Brain microvascular endothelial cell (primary cell): ENCODE measurements at regions not wholly inside any gene's neighbourhood (a gene's known extent, or its start where the extent isn't known, plus 50 kb on each side); places are given as distances from the start of the nearest gene placed in this dataset.

ENCODE experiments used
- DNase-seq: peaks from one replicate; pipeline ENCODE4 v3.0.0-alpha.2; 2020
- H3K27ac ChIP-seq: fragments of 250-450 bp; sonication (Bioruptor Pico); 2 replicates; pipeline ENCODE4 v1.5.1; 2020; ENCODE audit warnings: mild to moderate bottlenecking, moderate library complexity
- H3K27me3 ChIP-seq: fragments of 250-450 bp; sonication (Bioruptor Pico); replicated peaks from 2 replicates; pipeline ENCODE4 v1.5.1; 2020; ENCODE audit warnings: mild to moderate bottlenecking
- H3K36me3 ChIP-seq: fragments of 250-450 bp; sonication (Bioruptor Pico); replicated peaks from 2 replicates; pipeline ENCODE4 v1.5.1; 2020; ENCODE audit warnings: mild to moderate bottlenecking
- H3K4me3 ChIP-seq: 2 replicates; pipeline ENCODE4 v1.5.1; 2011; ENCODE audit warnings: low read depth, mild to moderate bottlenecking, control low read depth, low read length, moderate library complexity
- CTCF ChIP-seq: IDR thresholded peaks from 2 replicates; pipeline ENCODE4 v1.5.1; 2011; ENCODE audit warnings: low read depth, mild to moderate bottlenecking, moderate library complexity, low read length, control low read depth, inconsistent platforms; ENCODE audit errors: missing control alignments
- in situ Hi-C: cut with HindIII; loops from 2 replicates; pipeline ENCODE4 v1.10.0; 2017; ENCODE audit warnings: low sequenced_read_pairs, low pct_ligation_motif_present

- no peak for TF ChIP-seq CTCF
- in situ Hi-C loops = no loop called here
- Histone ChIP-seq H3K27me3 (no peaks in the 10 kb centered on the region), H3K4me3 (no peak overlapping the region), H3K27ac (no peak overlapping the region), H3K36me3 (no peaks in the 10 kb centered on the region)
- no peak for DNase-seq
Measured at GRCh38 chr20:55783381-55783780, 221.9 kb downstream of the CBLN4 start.

GRCh38 chr20:55782912-55783253, 222.4 kb downstream of the CBLN4 start:
- DNase-seq = no peak
- no peak overlapping the region for H3K4me3 ChIP-seq
- H3K27ac ChIP-seq = no peak overlapping the region
- H3K27me3 ChIP-seq = no peaks in the 10 kb centered on the region
- in situ Hi-C loops = no loop called here
- TF ChIP-seq CTCF = no peak
- H3K36me3 ChIP-seq = no peaks in the 10 kb centered on the region

- TF ChIP-seq CTCF = no peak
- H3K36me3 ChIP-seq = no peaks in the 10 kb centered on the region
- H3K4me3 ChIP-seq = no peak overlapping the region
- in situ Hi-C loops = no loop called here
- no peaks in the 10 kb centered on the region for H3K27me3 ChIP-seq
- H3K27ac ChIP-seq = no peak overlapping the region
- no peak for DNase-seq
Measured at GRCh38 chr20:55782224-55782911, 223.0 kb downstream of the CBLN4 start.

GRCh38 chr20:55778796-55779195, 226.5 kb downstream of the CBLN4 start:
- in situ Hi-C loops = no loop called here
- no peak for TF ChIP-seq CTCF
- no peak overlapping the region for H3K27ac ChIP-seq
- H3K27me3 ChIP-seq = no peaks in the 10 kb centered on the region
- no peak for DNase-seq
- H3K4me3 ChIP-seq = no peak overlapping the region
- no peaks in the 10 kb centered on the region for H3K36me3 ChIP-seq

GRCh38 chr20:55777641-55778040, 227.7 kb downstream of the CBLN4 start:
- H3K27me3 ChIP-seq = no peaks in the 10 kb centered on the region
- no peak for TF ChIP-seq CTCF
- in situ Hi-C loops = no loop called here
- H3K36me3 ChIP-seq = no peaks in the 10 kb centered on the region
- no peak for DNase-seq
- no peak overlapping the region for H3K4me3 ChIP-seq
- H3K27ac ChIP-seq = no peak overlapping the region

- no peak for DNase-seq
- H3K27me3 ChIP-seq = no peaks in the 10 kb centered on the region
- no peak overlapping the region for H3K4me3 ChIP-seq
- no peaks in the 10 kb centered on the region for H3K36me3 ChIP-seq
- H3K27ac ChIP-seq = no peak overlapping the region
- no peak for TF ChIP-seq CTCF
- in situ Hi-C loops = no loop called here
Measured at GRCh38 chr20:55776176-55776575, 229.1 kb downstream of the CBLN4 start.
